Choroid plexus epithelial cell (primary cell): ENCODE measurements at regions not wholly inside any gene's neighbourhood (a gene's known extent, or its start where the extent isn't known, plus 50 kb on each side); places are given as distances from the start of the nearest gene placed in this dataset.

ENCODE experiments used
- DNase-seq: peaks from one replicate; pipeline ENCODE4 v3.0.0-alpha.2; 2010; ENCODE audit warnings: low read depth
- H3K4me3 ChIP-seq: 2 replicates; pipeline ENCODE4 v1.5.1; 2011; ENCODE audit warnings: low read depth, mild to moderate bottlenecking, control low read depth, low read length, moderate library complexity
- CTCF ChIP-seq: conservative IDR thresholded peaks from 2 replicates; pipeline ENCODE4 v1.5.1; 2011; ENCODE audit warnings: low read depth, mild to moderate bottlenecking, control low read depth, inconsistent platforms, low read length, moderate library complexity

DNA sequence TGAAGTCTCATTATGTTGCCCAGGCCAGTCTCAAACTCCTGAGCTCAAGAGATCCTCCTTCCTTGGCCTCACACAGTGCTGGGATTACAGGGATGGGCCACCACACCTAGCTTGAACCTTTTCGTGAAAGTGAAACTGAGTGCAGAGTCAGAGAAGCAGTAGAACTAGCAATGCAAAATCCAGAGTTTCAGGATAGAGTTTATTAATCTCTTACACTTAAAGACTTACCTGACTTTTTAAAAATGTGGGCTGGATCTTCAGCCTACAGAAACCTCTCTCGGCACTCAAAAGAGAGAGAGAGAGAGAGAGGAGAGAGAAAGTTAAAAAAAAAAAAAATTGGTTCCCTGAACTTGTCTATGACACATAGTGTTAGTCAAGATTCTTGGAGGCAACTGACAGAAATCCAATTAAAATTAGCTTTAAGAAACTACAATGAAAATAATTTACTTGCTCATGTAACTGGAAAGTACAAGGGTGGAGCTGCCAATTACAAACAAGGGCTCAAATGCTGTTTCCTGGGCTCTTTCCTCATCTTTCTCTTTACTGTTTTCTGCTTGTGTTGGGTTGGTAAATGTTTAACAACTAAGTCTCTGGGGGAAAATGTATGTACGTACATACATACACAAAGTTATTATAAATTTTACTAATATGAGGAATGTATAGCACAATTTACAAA, 98.1 kb upstream of the CERS6 start:
- no peak overlapping the region for H3K4me3 ChIP-seq
- no peak for TF ChIP-seq CTCF
- DNase-seq: no peak

GRCh38 chr2:168359082-168359481, 97.0 kb upstream of the CERS6 start:
- no peak overlapping the region for H3K4me3 ChIP-seq
- no peak for DNase-seq
- no peak for TF ChIP-seq CTCF

GRCh38 chr2:168363347-168364092, 92.6 kb upstream of the CERS6 start:
- no peak for DNase-seq
- no peak overlapping the region for H3K4me3 ChIP-seq
- TF ChIP-seq CTCF: no peak

GRCh38 chr2:168365094-168365621, 90.9 kb upstream of the CERS6 start:
- TF ChIP-seq CTCF: no peak
- no peak for DNase-seq
- H3K4me3 ChIP-seq: no peak overlapping the region

- no peak overlapping the region for H3K4me3 ChIP-seq
- no peak for DNase-seq
- no peak for TF ChIP-seq CTCF
These were observed 87.0 kb upstream of the CERS6 start for GRCh38 chr2:168369031-168369430.

DNA sequence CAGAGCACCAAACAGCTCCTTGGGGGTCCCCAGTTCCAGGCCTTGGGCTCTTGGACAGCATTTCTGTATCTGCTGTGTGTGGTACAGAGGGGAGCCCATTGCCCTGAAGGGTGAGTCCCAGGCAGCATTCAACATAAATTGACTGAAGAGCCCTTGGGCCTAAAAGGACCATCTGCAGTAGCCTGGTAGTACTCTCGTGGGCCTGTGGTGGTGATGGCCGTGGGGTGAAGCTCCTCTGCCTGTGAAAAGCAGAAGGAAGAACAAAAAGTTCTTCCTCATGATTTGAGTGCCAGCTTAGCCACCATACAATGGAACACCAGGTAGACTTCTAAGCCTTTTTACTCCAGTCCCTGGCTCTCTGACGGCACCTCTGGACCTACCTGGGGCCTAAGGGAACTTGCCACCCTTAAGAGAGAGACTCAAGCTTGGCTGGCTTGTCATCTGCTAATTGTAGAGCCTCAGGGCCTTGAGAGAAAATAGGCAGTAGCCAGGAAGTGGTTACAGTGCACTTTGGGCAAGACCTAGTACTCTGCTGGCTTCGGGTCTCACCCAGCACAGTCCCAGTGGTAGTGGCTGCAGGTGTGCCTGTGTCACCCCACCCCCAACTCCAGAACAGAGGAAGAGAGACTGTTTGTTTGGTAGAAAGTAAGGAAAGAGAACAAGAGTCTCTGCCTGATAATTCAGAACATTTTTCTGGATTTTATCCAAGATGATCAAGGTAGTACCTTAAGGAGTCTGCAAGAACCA, 84.6 kb upstream of the CERS6 start:
- no peak for DNase-seq
- TF ChIP-seq CTCF: no peak

More for the DNA sequence above, 84.6 kb upstream of the CERS6 start:
- H3K4me3 ChIP-seq: no peak overlapping the region
